ENCODE measurements at regions not wholly inside any gene's neighbourhood (a gene's known extent, or its start where the extent isn't known, plus 50 kb on each side); places are given as distances from the start of the nearest gene placed in this dataset.
A peak's percentile ranks its signal among the peaks of the same experiment; 100 is the strongest.
"Not testable (repeated sequence)": the region's sequence is repeated elsewhere in the genome, so short reads cannot be mapped to it uniquely, and the experiment has no call there.

- DNase-seq (ENCODE audit: low read depth in 4 of 4, low spot score in 1 of 4) = no peak
These were observed 125.1 kb downstream of the GLRX3 start for GRCh38 chr10:130261306-130261705.

- DNase-seq (ENCODE audit: low read depth in 4 of 4, low spot score in 1 of 4) = no peak
These were observed 125.6 kb downstream of the GLRX3 start for GRCh38 chr10:130261766-130262165.

DNA sequence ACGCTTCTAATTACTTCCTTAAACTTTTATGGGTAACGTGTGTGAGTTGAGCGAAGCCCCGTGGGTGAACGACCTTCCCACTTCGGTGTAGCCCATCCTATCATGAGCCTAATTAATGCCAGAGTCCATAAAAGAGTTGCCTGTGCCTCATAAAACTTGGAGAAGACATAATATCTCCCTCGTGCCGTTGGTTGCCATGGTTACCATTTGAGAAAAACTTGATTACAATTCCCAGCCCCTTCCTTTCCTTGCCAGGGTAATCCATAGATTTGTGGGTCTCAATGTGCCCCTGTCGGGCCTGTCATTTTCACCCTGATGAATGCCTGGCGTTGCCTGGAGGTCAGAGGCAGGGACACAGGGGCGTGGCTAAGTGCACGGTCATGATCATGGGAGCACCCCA is 127.1 kb downstream of the GLRX3 start:
- DNase-seq (ENCODE audit: low read depth in 4 of 4, low spot score in 1 of 4) = no peak

- DNase-seq (ENCODE audit: low read depth in 4 of 4, low spot score in 1 of 4) = no peak
These were observed 129.4 kb downstream of the GLRX3 start for GRCh38 chr10:130265542-130265941.

DNA sequence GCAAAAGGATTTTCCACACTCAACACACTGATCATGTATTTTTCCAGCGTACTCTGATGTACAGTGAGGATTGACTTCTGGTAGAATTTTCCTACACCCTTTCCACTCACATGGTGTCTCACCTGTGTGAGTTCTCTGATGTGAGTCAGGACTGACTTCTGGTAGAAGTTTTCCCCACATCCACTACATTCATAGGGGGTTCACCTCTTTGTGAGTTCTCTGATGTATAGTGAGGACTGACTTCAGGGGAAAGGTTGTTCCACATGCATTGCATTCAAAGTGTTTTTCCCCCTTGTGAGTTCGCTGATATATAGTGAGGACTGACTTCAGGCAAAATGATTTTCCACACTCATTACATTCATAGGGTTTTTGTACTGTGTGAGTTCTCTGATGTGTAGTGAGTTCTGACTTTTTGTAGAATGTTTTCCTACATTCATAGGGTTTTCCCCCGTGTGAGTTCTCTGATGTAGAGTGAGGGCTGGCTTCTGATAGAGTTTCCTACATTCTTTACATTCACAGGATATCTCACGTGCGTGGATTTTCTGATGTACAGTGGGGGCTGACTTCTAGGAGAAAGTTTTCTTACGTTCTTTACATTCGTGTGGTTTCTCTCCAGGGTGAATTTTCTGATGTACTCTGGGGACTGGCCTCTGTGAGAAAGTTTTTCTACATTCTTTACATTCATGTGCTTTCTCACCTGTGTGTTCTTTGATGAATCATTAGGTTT is 146.5 kb downstream of the GLRX3 start:
- DNase-seq (ENCODE audit: low read depth in 4 of 4, low spot score in 1 of 4) = no peak

GRCh38 chr10:130283219-130283545 is 147.0 kb downstream of the GLRX3 start:
- DNase-seq (ENCODE audit: low read depth in 4 of 4, low spot score in 1 of 4) = no peak

DNA sequence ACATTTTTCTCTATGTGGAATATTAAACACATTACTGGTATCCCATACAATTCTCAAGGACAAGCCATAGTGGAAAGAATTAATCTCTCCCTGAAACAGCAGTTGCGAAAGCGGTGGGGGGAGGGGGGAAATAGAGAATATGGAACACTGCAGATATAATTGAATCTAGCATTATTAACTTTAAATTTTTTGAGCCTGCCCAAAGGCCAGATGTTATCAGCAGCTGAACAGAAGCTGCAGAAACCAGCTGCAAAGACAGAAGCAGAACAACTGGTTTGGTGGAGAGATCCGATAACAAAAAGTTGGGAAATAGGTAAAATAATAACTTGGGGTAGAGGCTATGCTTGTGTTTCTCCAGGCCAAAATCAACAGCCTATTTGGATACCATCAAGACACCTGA is 159.6 kb downstream of the GLRX3 start:
- not testable (repeated sequence) for DNase-seq (ENCODE audit: low read depth in 4 of 4, low spot score in 1 of 4)

- peak in 3 of 4 experiments; percentile 3 to 46 (median 38) for DNase-seq (ENCODE audit: low read depth in 4 of 4, low spot score in 1 of 4)
These were observed 164.4 kb downstream of the GLRX3 start for GRCh38 chr10:130300608-130301020.

DNA sequence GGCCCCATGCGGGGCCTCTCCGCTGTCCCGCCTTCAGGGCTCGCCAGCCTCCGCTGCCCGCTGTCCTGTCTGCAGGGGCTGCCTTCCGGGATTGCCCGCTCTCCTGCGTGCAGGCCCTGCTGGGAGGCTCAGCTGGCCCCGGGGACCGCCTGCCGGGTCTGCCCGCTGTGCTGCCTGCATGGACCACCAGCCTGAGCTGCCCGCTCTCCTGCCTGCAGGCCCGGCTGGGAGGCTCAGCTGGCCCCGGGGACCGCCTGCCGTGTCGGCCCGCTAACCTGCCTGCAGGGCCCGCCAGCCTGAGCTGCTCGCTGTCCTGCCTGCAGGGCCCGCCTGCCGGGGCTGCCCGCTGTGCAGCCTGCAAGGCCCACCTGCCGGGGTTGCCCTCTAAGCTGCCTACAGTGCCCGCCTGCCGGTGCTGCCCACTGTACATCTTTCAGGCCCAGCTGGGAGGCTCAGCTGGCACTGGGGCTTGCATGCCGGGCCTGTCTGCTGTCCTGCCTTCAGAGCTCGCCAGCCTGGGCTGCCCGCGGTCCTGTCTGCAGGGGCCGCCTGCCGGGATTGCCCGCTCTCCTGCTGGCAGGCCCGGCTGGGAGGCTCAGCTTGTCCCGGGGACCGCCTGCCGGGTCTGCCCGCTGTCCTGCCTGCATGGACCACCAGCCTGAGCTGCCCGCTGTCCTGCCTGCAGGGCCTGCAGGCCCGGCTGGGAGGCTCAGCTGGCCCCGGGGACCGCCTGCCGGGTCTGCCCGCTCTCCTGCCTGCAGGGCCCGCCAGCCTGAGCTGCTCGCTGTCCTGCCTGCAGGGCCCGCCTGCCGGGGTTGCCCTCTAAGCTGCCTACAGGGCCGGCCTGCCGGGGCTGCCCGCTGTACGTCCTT is 165.1 kb downstream of the GLRX3 start:
- DNase-seq (ENCODE audit: low read depth in 4 of 4, low spot score in 1 of 4) = peak in 3 of 4 experiments; percentile 10 to 64 (median 58)

DNA sequence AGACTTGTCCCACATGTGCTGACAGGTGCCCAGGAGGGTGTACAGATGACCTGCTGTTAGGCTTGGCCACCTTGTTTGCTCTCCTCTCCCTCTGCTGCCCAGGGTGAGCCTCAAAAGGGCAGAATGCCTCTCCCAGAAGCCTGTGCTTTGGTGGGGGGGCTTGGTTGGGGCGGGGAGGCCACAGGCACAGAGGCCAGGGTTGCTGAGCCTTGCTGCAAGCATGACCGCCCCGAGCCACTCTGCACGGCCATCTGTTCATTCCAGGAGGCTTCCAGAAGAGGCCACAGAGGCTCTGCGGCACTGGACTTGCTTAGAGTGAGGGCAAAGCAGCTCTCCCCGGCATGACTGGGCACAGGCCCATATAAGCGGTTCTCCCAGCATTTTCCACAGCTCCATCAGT is 190.8 kb downstream of the GLRX3 start:
- no peak for DNase-seq (ENCODE audit: low read depth in 4 of 4, low spot score in 1 of 4)

DNA sequence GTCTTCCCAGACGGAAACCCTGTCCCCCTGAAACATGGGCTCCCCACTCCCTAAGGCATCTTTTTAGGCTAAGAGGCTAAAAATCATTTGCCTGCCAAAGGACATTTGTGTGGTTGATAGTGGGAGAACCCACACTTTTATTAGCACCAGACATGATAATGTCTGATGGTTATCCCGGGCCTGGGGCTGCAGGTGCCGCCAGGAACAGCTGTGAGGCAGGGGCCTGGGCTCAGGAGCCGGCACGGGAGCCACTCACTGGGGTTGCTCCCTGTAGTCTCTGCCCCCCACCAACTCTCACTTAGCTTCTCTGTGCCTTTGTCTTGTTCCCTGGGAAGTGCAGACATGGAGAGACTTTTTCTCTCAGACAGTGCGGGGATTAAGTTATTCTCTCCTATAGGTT is 193.6 kb downstream of the GLRX3 start:
- no peak for DNase-seq (ENCODE audit: low read depth in 4 of 4, low spot score in 1 of 4)

DNA sequence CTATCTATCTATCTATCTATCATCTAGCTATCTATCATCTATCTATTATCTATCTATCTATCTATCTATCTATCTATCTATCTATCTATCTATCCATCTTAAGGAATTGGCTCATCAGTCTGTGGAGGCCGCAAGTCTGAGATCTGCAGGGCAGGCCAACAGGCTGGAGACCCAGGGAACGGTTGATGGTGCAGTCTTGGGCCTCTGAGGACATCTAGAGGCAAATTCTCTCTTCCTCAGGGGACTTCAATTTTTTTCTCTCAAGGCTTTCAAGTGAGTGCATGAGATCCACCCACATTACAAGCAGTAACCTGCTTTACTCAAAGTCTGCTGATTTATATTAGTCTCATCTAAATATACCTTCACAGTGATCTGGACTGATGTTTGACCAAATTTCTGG is 197.0 kb downstream of the GLRX3 start:
- no peak for DNase-seq (ENCODE audit: low read depth in 4 of 4, low spot score in 1 of 4)

GRCh38 chr10:130335336-130335735 is 199.1 kb downstream of the GLRX3 start:
- no peak for DNase-seq (ENCODE audit: low read depth in 4 of 4, low spot score in 1 of 4)

DNA sequence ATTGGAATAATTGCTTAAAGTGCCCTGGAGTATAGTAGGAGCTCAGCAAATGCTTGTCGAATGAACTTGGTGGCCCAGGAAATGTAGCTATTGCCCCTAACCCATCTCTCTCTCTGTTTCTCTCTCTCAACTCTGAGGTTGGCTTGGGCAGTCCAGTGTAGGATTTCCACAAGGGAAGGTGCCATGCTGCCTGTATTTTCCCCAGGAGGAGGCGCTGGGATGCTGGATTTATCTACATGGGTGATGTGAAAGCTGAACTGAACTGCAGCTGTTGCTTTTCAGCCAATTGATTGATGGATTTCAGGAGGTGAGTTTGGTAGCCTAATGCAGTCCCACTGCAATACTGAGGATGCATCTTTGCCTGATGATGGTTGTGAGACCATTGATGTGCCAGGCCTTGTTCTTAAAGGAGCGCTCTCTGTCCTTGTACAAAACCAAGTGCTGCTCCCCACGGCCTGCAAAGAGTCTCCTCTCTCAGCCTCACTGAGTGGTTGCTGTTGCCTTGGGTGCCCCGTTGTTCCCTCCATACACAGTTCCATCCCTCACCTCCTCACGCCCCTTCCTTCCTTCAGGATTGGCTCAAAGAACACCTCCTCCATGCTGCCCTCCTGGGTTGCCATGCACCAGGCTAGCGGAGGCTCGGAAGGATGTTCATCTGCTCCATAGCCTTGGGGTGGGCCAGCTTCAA is 200.6 kb downstream of the GLRX3 start:
- DNase-seq (ENCODE audit: low read depth in 4 of 4, low spot score in 1 of 4) = no peak

DNA sequence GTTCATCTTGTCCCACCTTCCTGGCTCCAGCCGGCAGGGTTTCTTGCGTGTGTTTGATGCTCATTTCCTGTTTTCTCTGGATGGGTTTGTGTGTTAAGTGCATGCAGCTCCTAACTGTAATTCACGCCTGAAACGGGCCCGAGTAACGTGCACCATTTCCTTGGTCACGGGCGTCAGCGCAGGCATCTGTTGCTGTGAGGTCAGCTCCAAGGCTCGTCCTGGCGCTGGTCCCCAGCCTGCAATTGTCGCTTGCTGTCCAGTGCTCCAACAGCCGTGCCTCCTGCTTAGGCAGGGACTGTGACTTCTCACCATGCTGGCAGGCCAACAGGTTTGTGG is 201.1 kb downstream of the GLRX3 start:
- no peak for DNase-seq (ENCODE audit: low read depth in 4 of 4, low spot score in 1 of 4)

DNA sequence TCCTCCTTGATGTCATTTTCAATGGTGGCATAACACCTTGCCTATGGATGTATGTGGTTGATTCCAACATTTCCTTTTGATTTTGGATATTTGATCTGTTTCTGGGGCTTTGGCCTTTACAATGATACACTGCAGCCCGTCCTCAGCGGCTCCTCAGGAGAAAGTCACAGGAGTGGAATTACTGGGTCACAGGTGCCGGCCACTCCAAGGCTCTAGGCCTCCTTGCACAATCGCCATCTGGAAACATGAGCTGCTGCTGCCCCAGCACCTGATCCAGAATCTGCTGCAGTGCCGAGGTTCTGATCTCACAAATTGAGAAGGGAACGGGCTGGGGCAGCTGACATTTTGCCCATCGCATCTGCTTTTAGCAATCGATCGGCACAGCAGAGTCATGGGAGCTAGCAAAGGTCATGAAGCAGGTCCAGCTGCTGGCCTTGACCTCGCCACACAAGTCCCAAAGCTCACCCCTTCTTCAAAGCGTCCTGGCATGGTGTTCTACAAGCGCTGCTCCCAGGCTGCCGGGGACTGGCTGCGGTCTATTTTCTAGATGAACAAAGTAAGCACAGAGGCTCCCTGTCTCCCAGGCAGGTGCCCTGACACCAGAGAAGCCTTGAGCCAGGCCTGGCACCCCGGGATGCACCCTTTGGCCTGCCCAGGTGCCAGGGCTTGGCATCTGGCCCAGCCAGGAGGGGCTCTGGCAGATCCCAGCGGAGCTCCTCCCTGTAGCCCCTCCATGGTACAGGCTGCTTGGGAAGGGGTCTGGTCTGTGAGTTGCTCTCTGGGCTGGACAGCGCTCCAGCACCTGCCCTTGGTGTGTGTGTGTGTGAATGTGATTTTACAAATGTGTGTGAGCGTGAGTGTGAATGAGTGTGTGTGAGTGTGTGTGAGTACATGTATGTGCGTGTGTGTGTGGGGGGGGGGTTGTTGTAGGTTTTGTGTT is 201.8 kb downstream of the GLRX3 start:
- no peak for DNase-seq (ENCODE audit: low read depth in 4 of 4, low spot score in 1 of 4)

DNA sequence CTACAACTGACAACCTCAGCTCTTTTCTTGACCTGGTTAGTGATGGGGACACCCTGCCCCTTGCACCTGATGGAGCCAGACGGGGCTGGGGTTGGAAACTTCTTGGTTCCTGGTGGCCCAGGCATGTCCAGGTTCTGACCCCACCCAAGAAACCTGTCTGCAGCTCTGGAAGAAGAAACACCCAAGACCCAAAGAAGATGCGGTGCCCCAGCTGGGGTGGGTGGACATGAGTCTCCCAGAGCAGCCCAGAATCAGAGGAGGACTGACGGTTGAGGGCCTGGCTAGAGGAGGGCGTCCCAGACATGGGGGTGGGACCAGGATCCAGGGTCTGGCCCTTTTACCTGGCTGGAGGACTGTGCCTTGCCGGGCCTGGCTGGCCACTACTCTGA is 202.4 kb downstream of the GLRX3 start:
- no peak for DNase-seq (ENCODE audit: low read depth in 4 of 4, low spot score in 1 of 4)

- DNase-seq (ENCODE audit: low read depth in 4 of 4, low spot score in 1 of 4) = no peak
These were observed 202.9 kb downstream of the GLRX3 start for GRCh38 chr10:130339091-130339490.

DNA sequence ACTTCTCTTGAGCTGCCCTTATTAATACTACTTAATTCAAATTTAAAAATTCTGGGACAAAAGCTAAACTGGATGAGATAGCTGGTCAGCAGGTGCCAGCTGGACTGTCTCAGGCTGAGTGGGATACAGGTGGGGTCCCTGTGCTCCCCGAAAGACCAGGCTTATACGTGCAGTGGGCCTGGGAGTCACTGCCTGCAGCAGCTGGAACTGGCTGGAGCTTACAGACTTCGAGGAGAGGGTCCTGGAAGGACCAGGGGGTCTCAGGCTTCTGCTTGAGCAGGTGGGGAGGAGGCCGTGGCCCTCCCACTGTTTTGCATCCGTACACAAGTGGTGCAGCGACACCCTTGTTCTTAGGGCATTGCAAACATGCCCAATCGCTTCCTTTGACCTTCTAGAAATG is 203.7 kb downstream of the GLRX3 start:
- DNase-seq (ENCODE audit: low read depth in 4 of 4, low spot score in 1 of 4) = no peak

- DNase-seq (ENCODE audit: low read depth in 4 of 4, low spot score in 1 of 4) = no peak
These were observed 204.6 kb downstream of the GLRX3 start for GRCh38 chr10:130340816-130341215.

DNA sequence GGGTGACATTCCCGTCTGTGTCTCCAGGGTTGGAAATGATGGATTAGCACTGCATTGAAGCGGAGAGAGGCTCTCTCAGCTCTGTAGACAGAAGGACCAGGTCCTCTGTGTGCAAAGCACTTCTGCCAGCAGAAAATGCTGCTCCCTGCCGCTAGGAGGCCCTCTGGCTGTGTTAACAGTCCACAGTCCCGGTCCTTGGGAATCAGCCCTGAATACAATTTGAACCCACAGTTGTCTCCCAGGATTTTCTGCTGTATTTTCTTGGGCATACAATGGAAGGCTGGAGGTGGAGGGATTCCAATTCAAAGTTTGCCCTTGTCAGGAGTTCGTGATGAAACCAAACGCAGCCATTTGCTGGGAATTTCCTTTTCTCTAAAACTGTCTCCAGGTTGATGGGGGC is 205.2 kb downstream of the GLRX3 start:
- DNase-seq (ENCODE audit: low read depth in 4 of 4, low spot score in 1 of 4) = no peak

Measured in stimulated activated CD4-positive, alpha-beta T cell treated with anti-CD3 and anti-CD28 coated beads, Interleukin-1b, Interleukin-23, amount 100 ng/mL, for 24 hours (primary cell).